WERI-Rb-1 (cell line): ENCODE measurements at regions not wholly inside any gene's neighbourhood (a gene's known extent, or its start where the extent isn't known, plus 50 kb on each side); places are given as distances from the start of the nearest gene placed in this dataset.

Experiments used
- DNase-seq: peaks from one replicate; pipeline ENCODE4 v3.0.0-alpha.2; 2020
- H3K27ac ChIP-seq: fragments of 250-450 bp; sonication (Bioruptor Pico); 2 replicates; pipeline ENCODE4 v1.5.1; 2020; ENCODE audit warnings: mild to moderate bottlenecking, moderate library complexity
- H3K27me3 ChIP-seq: fragments of 250-450 bp; sonication (Bioruptor Pico); 2 replicates; pipeline ENCODE4 v1.5.1; 2021; ENCODE audit warnings: mild to moderate bottlenecking, low read depth, moderate library complexity; ENCODE audit not compliant: insufficient read depth, severe bottlenecking
- H3K36me3 ChIP-seq: fragments of 250-450 bp; sonication (Bioruptor Pico); 2 replicates; pipeline ENCODE4 v1.5.1; 2020; ENCODE audit warnings: mild to moderate bottlenecking, moderate library complexity
- H3K4me3 ChIP-seq: 2 replicates; pipeline ENCODE4 v1.5.1; 2011; ENCODE audit warnings: low read depth, mild to moderate bottlenecking, control low read depth, low read length
- H3K9me3 ChIP-seq: fragments of 250-450 bp; sonication (Bioruptor Pico); 2 replicates; pipeline ENCODE4 v1.5.1; 2021; ENCODE audit warnings: mild to moderate bottlenecking, moderate library complexity; ENCODE audit not compliant: severe bottlenecking
- TF ChIP-seq, protein P1 (sequence below): IDR thresholded peaks from 2 replicates; pipeline ENCODE4 v1.5.1; 2011; ENCODE audit warnings: low read depth, mild to moderate bottlenecking, control low read depth, inconsistent platforms, low read length

DNA sequence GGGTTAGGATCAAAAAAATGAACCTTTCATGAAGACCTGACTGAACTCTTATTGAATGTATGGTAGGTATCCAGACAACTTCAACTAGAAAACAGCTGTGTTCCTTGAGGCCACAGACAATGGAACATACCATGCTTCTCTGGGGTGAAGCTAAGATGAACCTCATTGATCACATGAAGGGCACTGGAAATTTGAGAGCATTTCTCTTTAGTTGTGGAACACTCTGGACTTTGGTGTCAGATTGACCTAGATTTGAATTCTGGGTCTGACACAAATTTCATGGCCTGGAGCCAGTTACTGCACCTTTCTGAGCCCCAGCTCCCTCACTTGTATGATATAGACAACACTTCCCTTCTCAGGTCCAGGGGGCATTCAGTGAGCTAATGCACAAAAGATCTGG lies 411.2 kb upstream of the ID2 start:
- Histone ChIP-seq H3K36me3 (no peaks in the 10 kb centered on the region), H3K27ac (no peak overlapping the region), H3K4me3 (no peak overlapping the region), H3K9me3 (no peaks in the 10 kb centered on the region), H3K27me3 (no peaks in the 10 kb centered on the region)
- TF ChIP-seq, protein P1, sequence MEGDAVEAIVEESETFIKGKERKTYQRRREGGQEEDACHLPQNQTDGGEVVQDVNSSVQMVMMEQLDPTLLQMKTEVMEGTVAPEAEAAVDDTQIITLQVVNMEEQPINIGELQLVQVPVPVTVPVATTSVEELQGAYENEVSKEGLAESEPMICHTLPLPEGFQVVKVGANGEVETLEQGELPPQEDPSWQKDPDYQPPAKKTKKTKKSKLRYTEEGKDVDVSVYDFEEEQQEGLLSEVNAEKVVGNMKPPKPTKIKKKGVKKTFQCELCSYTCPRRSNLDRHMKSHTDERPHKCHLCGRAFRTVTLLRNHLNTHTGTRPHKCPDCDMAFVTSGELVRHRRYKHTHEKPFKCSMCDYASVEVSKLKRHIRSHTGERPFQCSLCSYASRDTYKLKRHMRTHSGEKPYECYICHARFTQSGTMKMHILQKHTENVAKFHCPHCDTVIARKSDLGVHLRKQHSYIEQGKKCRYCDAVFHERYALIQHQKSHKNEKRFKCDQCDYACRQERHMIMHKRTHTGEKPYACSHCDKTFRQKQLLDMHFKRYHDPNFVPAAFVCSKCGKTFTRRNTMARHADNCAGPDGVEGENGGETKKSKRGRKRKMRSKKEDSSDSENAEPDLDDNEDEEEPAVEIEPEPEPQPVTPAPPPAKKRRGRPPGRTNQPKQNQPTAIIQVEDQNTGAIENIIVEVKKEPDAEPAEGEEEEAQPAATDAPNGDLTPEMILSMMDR, result no peak
- no peak for DNase-seq

DNA sequence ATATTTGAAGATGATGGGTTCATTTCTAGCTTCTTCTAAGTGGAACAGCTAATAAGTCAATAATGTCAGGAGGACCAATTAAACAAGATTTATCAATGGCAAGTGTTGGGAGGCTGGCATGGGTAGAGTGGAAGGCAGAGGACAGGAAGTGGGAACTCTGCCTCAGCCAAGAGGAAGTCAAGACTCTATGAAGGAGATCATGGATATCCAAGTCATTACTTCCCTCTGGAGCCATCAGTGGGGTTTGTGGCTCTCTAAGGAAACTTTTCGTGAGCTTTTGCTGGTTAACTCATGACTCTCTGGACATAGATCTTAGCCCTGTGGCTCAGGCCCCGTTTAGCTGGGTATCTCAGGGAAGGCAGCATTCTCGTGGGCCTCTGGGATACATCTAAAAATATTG lies 410.4 kb upstream of the ID2 start:
- no peak for DNase-seq
- Histone ChIP-seq H3K27ac (no peak overlapping the region), H3K4me3 (no peak overlapping the region), H3K9me3 (no peaks in the 10 kb centered on the region), H3K36me3 (no peaks in the 10 kb centered on the region), H3K27me3 (no peaks in the 10 kb centered on the region)
- TF ChIP-seq, protein P1, result no peak

DNA sequence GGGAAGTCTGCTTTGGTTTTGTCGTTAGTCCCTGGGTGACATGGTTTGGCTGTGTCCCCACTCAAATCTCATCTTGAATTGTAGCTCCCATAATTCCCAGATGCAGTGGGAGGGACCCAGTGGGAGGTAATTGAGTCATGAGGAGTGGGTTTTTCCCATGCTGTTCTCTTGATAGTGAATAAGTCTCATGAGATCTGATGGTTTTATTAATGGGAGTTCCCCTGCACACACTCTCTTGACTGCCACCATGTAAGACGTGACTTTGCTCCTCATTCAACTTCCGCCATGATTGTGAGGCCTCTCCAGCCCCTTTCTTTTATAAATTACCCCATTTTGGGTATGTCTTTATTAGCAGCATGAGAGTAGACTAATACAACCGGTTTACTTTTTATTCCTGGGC lies 405.8 kb upstream of the ID2 start:
- Histone ChIP-seq H3K27ac (no peak overlapping the region), H3K36me3 (no peaks in the 10 kb centered on the region), H3K4me3 (no peak overlapping the region), H3K9me3 (no peaks in the 10 kb centered on the region), H3K27me3 (no peaks in the 10 kb centered on the region)
- TF ChIP-seq, protein P1, result no peak
- DNase-seq, result no peak

DNA sequence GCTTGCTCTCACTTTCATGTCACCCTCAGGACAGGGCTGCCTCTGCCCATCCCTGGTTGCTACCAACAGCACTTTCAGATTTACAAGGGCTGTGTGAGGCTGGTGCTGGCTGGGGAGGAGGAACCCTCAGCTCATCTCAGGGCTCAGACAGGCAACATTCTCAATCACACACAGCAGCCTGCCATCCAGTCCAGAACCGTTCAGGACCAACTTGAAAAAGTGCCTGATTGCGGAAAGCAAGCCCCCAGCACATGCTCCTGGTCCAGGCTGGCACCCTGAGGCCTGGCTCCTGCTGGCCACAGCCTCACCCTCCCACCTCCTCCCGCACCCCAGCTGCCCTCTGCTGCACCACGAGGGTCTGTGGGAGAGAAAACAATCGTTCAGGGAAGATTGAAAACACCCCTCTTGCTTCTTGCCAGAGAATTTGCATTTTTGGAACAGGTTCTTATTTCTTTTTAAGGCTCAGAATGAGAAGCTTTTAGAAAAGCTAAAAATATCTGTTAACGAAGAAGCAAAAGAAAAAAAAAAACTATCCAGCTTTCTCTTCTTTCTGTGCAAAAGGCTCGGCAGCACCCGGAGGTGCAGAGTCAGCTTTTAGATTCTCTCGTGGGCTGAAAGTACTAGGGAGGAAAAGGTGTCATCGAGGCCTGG lies 403.8 kb upstream of the ID2 start:
- TF ChIP-seq, protein P1, result no peak
- H3K27ac ChIP-seq, result no peak overlapping the region
- H3K9me3 ChIP-seq, result no peaks in the 10 kb centered on the region
- H3K4me3 ChIP-seq, result no peak overlapping the region
- no peak for DNase-seq
- H3K36me3 ChIP-seq, result no peaks in the 10 kb centered on the region
- no peaks in the 10 kb centered on the region for H3K27me3 ChIP-seq

DNA sequence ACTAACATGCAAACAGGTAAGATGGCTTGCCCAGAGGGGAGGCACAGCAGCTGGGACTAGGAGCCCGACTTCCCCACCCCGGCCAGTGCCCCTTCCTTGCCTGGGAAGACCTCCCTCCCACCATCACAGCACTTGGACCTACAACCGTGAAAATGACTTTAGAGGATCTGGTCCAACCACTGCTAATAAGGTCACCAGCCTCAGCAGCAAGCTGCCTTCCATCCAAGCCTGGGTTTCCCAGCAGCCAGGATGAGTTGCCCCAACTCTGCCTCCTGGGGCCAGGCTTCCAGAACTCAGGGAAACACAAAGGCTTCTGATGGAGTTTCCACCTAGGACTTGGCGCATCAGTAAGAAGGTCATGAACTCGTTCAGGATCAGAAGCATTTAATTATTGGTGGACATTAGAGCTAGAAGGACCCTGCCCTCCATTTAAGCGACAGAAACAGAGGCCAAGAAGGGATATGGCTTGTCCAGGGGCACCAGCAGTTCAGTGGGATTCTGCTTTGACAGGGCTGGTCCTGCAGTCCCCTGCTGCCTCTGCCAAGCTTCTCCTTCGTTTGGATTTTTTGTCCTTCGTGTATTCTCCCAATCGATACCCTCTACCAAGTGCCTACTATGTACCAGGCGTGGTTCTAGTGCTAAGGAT lies 403.0 kb upstream of the ID2 start:
- no peak overlapping the region for H3K27ac ChIP-seq
- DNase-seq, result no peak
- no peaks in the 10 kb centered on the region for H3K36me3 ChIP-seq
- no peak overlapping the region for H3K4me3 ChIP-seq
- no peaks in the 10 kb centered on the region for H3K27me3 ChIP-seq
- H3K9me3 ChIP-seq, result no peaks in the 10 kb centered on the region
- TF ChIP-seq, protein P1, result no peak

DNA sequence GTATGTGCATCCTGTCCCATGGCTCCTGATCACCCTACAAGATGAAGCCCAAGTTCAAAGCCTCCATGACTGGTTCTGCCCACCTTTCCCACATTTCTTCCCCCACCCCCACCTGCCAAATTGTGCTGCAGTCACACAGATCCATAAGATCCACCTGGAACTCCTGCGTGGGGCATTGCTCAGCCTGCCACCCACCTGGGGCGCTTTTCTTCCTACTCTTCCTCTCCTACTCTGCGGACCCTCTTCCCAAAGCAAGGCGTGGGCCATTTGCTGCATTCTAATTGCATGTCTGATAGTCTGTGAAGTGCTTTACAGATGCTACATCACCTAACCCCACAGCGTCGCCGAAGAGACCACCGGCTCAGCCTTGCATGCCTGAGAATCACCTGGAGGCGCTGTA lies 402.4 kb upstream of the ID2 start:
- Histone ChIP-seq H3K9me3 (no peaks in the 10 kb centered on the region), H3K27me3 (no peaks in the 10 kb centered on the region), H3K4me3 (no peak overlapping the region), H3K36me3 (no peaks in the 10 kb centered on the region), H3K27ac (no peak overlapping the region)
- no peak for DNase-seq
- TF ChIP-seq, protein P1, result no peak
